GM12878 (cell line): ENCODE measurements at regions not wholly inside any gene's neighbourhood (a gene's known extent, or its start where the extent isn't known, plus 50 kb on each side); places are given as distances from the start of the nearest gene placed in this dataset.

Experiments
- CBFB ChIP-seq: IDR thresholded peaks from 2 replicates; pipeline ENCODE4 v1.6.1; 2016; ENCODE audit warnings: antibody characterized with exemption, low read depth
- CTCF ChIP-seq, 3 experiments: IDR thresholded peaks in 2 of 3; conservative IDR thresholded peaks in 1 of 3; 2 replicates each; pipeline ENCODE4 v1.5.1; 2011; ENCODE audit warnings: low read depth in 3 of 3, low read length in 3 of 3, mild to moderate bottlenecking in 3 of 3, control low read depth in 2 of 3, moderate library complexity in 2 of 3, inconsistent platforms in 1 of 3, mixed read lengths in 1 of 3; ENCODE audit not compliant: control insufficient read depth in 2 of 3, insufficient read depth in 1 of 3; ENCODE audit errors: extremely low read depth in 1 of 3
- ELK1 ChIP-seq: IDR thresholded peaks from 2 replicates; pipeline ENCODE4 v1.6.1; 2012; ENCODE audit warnings: low read depth, low read length, improper control_type of control experiment
- EP300 ChIP-seq, 2 experiments: fragments of 150-350 bp in 1 of 2; IDR thresholded peaks; 2 replicates each; pipeline ENCODE4 v1.6.1; 2011 to 2012; ENCODE audit warnings: low read depth in 2 of 2, low read length in 2 of 2, borderline replicate concordance in 1 of 2, improper control_type of control experiment in 1 of 2, inconsistent platforms in 1 of 2; ENCODE audit not compliant: control insufficient read depth in 1 of 2
- EZH2 ChIP-seq: IDR thresholded peaks from 2 replicates; pipeline ENCODE4 v1.6.1; 2012; ENCODE audit warnings: low read depth, mild to moderate bottlenecking, control low read depth, inconsistent platforms, low read length, borderline replicate concordance; ENCODE audit not compliant: control insufficient read depth
- HDAC2 ChIP-seq: fragments of 200-600 bp; sonication (generic); IDR thresholded peaks from 2 replicates; pipeline ENCODE4 v1.6.1; 2017
- MLLT1 ChIP-seq: fragments of 450-650 bp; IDR thresholded peaks from 2 replicates; pipeline ENCODE4 v1.6.1; 2016; ENCODE audit warnings: mild to moderate bottlenecking
- REST ChIP-seq: IDR thresholded peaks from 2 replicates; pipeline ENCODE4 v1.6.1; 2012; ENCODE audit warnings: mild to moderate bottlenecking, low read depth, low read length
- SUPT20H ChIP-seq: IDR thresholded peaks from 2 replicates; pipeline ENCODE4 v1.6.1; 2011; ENCODE audit warnings: low read depth, mild to moderate bottlenecking, low read length, moderate library complexity, borderline replicate concordance; ENCODE audit not compliant: control insufficient read depth
- USF1 ChIP-seq: IDR thresholded peaks from 2 replicates; pipeline ENCODE4 v1.6.1; 2011; ENCODE audit warnings: borderline replicate concordance, low read depth, mild to moderate bottlenecking, moderate library complexity, mixed read lengths, low read length; ENCODE audit not compliant: insufficient read depth; ENCODE audit errors: extremely low read length
- ZSCAN29 ChIP-seq: fragments of 450-650 bp; IDR thresholded peaks from 2 replicates; pipeline ENCODE4 v1.6.1; 2017; ENCODE audit warnings: mild to moderate bottlenecking, moderate library complexity

- TF ChIP-seq CTCF (IDR thresholded peaks at IDR 0.05 in 2 of 3, conservative IDR thresholded peaks at IDR 0.05 in 1 of 3; ENCODE audit: control insufficient read depth in 2 of 3, extremely low read depth in 1 of 3, insufficient read depth in 1 of 3, low read depth in 3 of 3, low read length in 3 of 3) = no peak
- TF ChIP-seq EP300 (IDR thresholded peaks at IDR 0.05; ENCODE audit: borderline replicate concordance in 1 of 2, control insufficient read depth in 1 of 2, low read depth in 2 of 2, low read length in 2 of 2) = no peak
- no peak for TF ChIP-seq REST
- TF ChIP-seq ZSCAN29 = no peak
- TF ChIP-seq HDAC2 = no peak
- no peak for TF ChIP-seq EZH2
- TF ChIP-seq ELK1 = no peak
- no peak for TF ChIP-seq CBFB
- no peak for TF ChIP-seq SUPT20H
- no peak for TF ChIP-seq MLLT1
- TF ChIP-seq USF1 = no peak
Measured at GRCh38 chr5:19322716-19323485, 665.1 kb downstream of the CDH18 start.
